ENCODE measurements at regions not wholly inside any gene's neighbourhood (a gene's known extent, or its start where the extent isn't known, plus 50 kb on each side); places are given as distances from the start of the nearest gene placed in this dataset.
"Not testable (repeated sequence)": the region's sequence is repeated elsewhere in the genome, so short reads cannot be mapped to it uniquely, and the experiment has no call there.

DNA sequence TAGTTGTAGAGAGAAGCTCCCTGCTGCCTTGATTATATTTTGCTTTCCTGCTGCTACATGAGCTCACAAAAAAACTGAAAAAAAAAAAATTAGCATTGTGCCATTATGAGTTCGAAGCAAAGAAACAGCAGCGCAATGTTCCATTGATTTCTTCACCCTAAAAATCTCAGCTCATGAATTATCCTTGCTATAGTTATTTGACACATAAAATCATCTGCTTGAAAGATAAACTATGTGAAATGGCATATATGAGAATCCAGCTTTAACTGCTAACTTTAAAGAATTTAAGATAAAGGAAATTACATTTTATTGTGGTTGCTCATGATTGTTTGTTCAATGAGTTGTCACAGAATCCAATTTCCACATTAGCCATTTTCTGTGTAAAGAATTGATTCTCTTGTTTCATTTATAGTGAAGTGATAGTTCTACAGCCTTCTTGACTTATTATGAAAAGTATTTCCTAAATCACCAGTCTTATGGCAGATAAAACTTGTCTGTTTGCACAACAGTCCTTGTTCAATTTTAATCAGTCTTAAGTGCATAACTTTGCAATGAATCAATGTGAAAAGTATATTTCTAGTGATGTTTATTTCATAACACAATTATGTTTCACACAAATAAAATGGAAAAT is 1275.0 kb upstream of the CDH9 start:
- TF ChIP-seq POLR2AphosphoS5 (IDR thresholded peaks at IDR 0.05) (no peak), POLR2A (IDR thresholded peaks at IDR 0.05) (no peak)
- TF ChIP-seq, protein P1, sequence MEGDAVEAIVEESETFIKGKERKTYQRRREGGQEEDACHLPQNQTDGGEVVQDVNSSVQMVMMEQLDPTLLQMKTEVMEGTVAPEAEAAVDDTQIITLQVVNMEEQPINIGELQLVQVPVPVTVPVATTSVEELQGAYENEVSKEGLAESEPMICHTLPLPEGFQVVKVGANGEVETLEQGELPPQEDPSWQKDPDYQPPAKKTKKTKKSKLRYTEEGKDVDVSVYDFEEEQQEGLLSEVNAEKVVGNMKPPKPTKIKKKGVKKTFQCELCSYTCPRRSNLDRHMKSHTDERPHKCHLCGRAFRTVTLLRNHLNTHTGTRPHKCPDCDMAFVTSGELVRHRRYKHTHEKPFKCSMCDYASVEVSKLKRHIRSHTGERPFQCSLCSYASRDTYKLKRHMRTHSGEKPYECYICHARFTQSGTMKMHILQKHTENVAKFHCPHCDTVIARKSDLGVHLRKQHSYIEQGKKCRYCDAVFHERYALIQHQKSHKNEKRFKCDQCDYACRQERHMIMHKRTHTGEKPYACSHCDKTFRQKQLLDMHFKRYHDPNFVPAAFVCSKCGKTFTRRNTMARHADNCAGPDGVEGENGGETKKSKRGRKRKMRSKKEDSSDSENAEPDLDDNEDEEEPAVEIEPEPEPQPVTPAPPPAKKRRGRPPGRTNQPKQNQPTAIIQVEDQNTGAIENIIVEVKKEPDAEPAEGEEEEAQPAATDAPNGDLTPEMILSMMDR (IDR thresholded peaks at IDR 0.05): no peak
- H3K27me3 ChIP-seq: no peaks in the 10 kb centered on the region
- H3K4me3 ChIP-seq: no peak overlapping the region
- no peaks in the 10 kb centered on the region for H3K9me3 ChIP-seq
- intact Hi-C loops (cut with DNase I; ENCODE audit: low total_unique reads): no loop called here
- no peaks in the 10 kb centered on the region for H3K4me1 ChIP-seq
- no peak overlapping the region for H3K27ac ChIP-seq
- H3K36me3 ChIP-seq: no peaks in the 10 kb centered on the region
- DNase-seq (ENCODE audit: low spot score in 2 of 2): no peak

DNA sequence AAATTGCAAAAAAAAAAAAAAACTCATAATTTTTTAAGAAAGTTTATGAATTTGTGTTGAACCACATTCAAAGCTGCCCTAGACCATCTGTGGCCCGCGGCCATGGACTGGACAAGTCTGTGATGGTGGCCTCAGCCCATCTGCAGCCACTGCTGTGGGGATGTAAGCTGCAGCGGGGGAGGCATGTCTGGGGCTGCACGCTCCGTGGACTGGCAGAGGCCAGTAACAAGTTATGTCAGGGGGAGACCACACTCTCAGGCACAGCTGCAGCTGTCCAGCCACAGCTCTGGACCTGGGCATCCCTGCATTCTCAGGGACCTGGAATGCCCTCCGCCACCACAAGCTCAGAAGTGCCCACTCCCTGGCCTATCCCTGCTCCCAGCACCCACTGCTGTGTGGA is 1272.3 kb upstream of the CDH9 start:
- Histone ChIP-seq H3K4me3 (no peak overlapping the region), H3K9me3 (no peaks in the 10 kb centered on the region)
- intact Hi-C loops (cut with DNase I; ENCODE audit: low total_unique reads): no loop called here

DNA sequence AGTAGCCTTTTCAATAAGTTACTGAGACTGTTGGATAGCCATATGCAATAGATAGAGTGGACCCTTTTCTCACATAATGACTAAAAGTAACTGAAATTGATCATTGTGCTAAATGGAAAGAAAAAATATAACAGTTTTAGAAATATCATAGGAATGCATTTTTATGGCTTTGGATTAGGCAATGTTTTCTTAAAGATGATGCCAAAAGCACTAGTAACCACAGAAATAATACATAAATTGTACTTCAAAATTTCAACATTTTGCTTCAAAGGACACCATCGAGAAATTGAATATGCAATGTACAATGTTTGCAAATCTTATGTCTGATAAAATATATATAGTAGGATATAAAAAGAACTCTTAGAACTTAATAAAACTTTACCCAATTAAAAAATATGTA is 1267.5 kb upstream of the CDH9 start:
- no peak for TF ChIP-seq POLR2AphosphoS5 (IDR thresholded peaks at IDR 0.05)
- TF ChIP-seq, protein P1 (IDR thresholded peaks at IDR 0.05): no peak
- no peak for TF ChIP-seq POLR2A (IDR thresholded peaks at IDR 0.05)
- H3K4me1 ChIP-seq: no peaks in the 10 kb centered on the region
- H3K4me3 ChIP-seq: no peak overlapping the region
- H3K36me3 ChIP-seq: no peaks in the 10 kb centered on the region
- H3K27ac ChIP-seq: no peak overlapping the region
- H3K27me3 ChIP-seq: no peaks in the 10 kb centered on the region
- intact Hi-C loops (cut with DNase I; ENCODE audit: low total_unique reads): loop anchor here (5.0 kb wide), 1 partner anchor 424 kb away; no protein-coding TSS in a partner anchor
- DNase-seq (ENCODE audit: low spot score in 2 of 2): no peak
- peaks cover 0 to 8% of the 10 kb centered on the region in 2 donors for H3K9me3 ChIP-seq

More for the DNA sequence above, 1272.3 kb upstream of the CDH9 start:
- H3K27ac ChIP-seq: no peak overlapping the region
- H3K36me3 ChIP-seq: no peaks in the 10 kb centered on the region
- no peaks in the 10 kb centered on the region for H3K4me1 ChIP-seq
- TF ChIP-seq POLR2AphosphoS5 (IDR thresholded peaks at IDR 0.05): no peak
- TF ChIP-seq, protein P1 (IDR thresholded peaks at IDR 0.05): no peak
- TF ChIP-seq POLR2A (IDR thresholded peaks at IDR 0.05): no peak
- no peaks in the 10 kb centered on the region for H3K27me3 ChIP-seq
- DNase-seq (ENCODE audit: low spot score in 2 of 2): no peak

DNA sequence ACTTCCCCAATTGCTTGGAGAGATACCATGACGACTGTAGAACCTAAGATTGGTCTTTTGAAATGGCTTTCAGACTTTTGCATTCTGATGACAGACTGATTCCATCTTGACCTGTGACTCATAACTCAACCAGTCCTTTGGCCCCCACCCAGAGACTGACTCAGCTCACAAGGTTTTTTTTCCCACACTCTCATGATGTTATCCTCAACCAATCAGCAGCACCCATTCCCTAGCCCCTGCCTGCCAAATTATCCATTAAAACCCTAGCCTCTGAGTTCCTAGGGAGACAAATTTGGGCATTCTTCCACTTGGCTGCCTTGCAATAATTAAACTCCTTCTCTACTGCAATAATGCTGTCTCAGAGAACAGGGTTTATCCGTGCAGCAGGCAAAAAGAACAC is 1263.3 kb upstream of the CDH9 start:
- Histone ChIP-seq H3K27ac (no peak overlapping the region), H3K4me1 (no peaks in the 10 kb centered on the region), H3K4me3 (no peak overlapping the region), H3K36me3 (no peaks in the 10 kb centered on the region), H3K27me3 (no peaks in the 10 kb centered on the region), H3K9me3 (peaks cover 0 to 8% of the 10 kb centered on the region in 2 donors)
- DNase-seq (ENCODE audit: low spot score in 2 of 2): no peak
- intact Hi-C loops (cut with DNase I; ENCODE audit: low total_unique reads): no loop called here
- TF ChIP-seq POLR2A (IDR thresholded peaks at IDR 0.05) (no peak), POLR2AphosphoS5 (IDR thresholded peaks at IDR 0.05) (no peak)
- TF ChIP-seq, protein P1 (IDR thresholded peaks at IDR 0.05): no peak

DNA sequence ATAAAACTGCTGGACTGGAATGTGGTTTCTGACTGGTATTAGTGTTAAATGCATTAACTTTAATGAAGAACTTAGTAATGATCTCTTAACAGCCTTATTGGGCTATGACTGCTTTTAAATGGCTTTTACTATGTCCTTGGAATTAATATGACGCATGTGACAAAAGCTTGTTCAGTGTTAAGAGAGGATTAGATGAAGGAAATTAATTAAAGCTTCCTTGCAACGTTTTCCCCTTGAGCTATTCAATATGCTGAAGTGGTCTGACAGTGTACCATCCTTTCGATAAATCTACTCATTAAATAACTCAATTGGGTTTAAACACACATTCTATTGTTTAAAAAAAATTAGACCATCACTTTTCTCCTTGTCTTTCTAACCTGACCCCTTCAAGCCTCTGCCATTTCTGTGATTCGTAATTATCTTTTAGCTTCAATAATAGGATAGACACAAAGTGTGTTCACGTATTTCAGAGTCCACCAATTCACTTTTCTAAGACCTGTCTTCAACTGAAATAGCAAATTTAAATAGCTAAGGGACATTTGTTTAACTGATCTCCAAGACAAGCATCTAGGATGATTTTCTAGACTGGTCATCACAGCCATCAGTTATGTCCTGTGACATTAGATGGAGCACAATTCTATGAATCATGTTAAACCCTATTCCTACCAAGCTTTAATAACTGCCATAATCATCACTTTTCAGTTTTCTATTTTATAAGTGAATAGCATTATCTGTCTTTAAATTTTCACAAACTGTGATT is 1258.0 kb upstream of the CDH9 start:
- no peak overlapping the region for H3K27ac ChIP-seq
- TF ChIP-seq, protein P1 (IDR thresholded peaks at IDR 0.05): no peak
- TF ChIP-seq POLR2AphosphoS5 (IDR thresholded peaks at IDR 0.05): no peak
- TF ChIP-seq POLR2A (IDR thresholded peaks at IDR 0.05): no peak
- no peaks in the 10 kb centered on the region for H3K27me3 ChIP-seq
- H3K4me1 ChIP-seq: no peaks in the 10 kb centered on the region
- H3K9me3 ChIP-seq: peaks cover 0 to 4% of the 10 kb centered on the region in 2 donors
- no peak overlapping the region for H3K4me3 ChIP-seq
- DNase-seq (ENCODE audit: low spot score in 2 of 2): no peak
- intact Hi-C loops (cut with DNase I; ENCODE audit: low total_unique reads): no loop called here
- H3K36me3 ChIP-seq: no peaks in the 10 kb centered on the region

DNA sequence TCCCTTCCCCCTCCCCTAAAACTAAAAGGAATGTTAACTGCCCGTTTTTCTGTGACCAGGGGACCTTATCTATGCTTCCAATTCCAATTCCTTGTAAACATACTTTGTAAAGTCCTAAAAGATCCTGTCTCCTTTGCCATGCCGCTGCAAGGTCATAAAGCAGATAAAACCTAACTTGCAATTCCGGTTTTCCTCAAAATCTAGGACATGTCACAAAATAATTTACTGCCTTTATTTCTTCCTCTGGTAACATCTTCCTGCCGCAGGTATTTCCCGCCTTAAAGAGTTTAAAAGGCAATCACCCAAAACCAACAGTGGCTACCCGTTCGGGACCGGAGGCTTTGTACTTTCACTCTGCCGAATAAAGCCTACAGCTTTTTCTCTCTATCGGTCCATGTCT is 1248.6 kb upstream of the CDH9 start:
- H3K27me3 ChIP-seq; H3K9me3 ChIP-seq; H3K27ac ChIP-seq; H3K4me1 ChIP-seq; intact Hi-C loops (cut with DNase I; ENCODE audit: low total_unique reads); DNase-seq (ENCODE audit: low spot score in 2 of 2); H3K36me3 ChIP-seq: not testable (repeated sequence)
- peak overlapping the region in 2 of 3 donors; percentile 16 to 39 for H3K4me3 ChIP-seq
